H9 (cell line): ENCODE measurements at regions not wholly inside any gene's neighbourhood (a gene's known extent, or its start where the extent isn't known, plus 50 kb on each side); places are given as distances from the start of the nearest gene placed in this dataset.
"Not testable (repeated sequence)": the region's sequence is repeated elsewhere in the genome, so short reads cannot be mapped to it uniquely, and the experiment has no call there.

ENCODE experiments used
- DNase-seq: peaks from one replicate; pipeline ENCODE4 v3.0.0-alpha.2; 2017
- H2AFZ ChIP-seq: one replicate; pipeline ENCODE4 v1.6.1; 2013; ENCODE audit warnings: mild to moderate bottlenecking, low read length, control low read depth, moderate library complexity
- H2AK5ac ChIP-seq: 2 replicates; pipeline ENCODE4 v1.6.1; 2013; ENCODE audit warnings: low read length, control low read depth, mixed read lengths; ENCODE audit not compliant: insufficient read length
- H2BK120ac ChIP-seq: one replicate; pipeline ENCODE4 v1.6.1; 2013; ENCODE audit warnings: low read depth, mild to moderate bottlenecking, low read length, control low read depth, inconsistent platforms; ENCODE audit not compliant: poor library complexity, severe bottlenecking
- H2BK12ac ChIP-seq: 2 replicates; pipeline ENCODE4 v1.6.1; 2013; ENCODE audit warnings: low read length, control low read depth, mixed read lengths, low read depth; ENCODE audit not compliant: insufficient read length
- H2BK15ac ChIP-seq: 2 replicates; pipeline ENCODE4 v1.6.1; 2013; ENCODE audit warnings: low read depth, low read length, control low read depth
- H2BK20ac ChIP-seq: one replicate; pipeline ENCODE4 v1.6.1; 2013; ENCODE audit warnings: low read depth, mild to moderate bottlenecking, low read length, control low read depth, inconsistent platforms; ENCODE audit not compliant: poor library complexity, severe bottlenecking
- H2BK5ac ChIP-seq: 2 replicates; pipeline ENCODE4 v1.6.1; 2013; ENCODE audit warnings: low read length, control low read depth, mixed read lengths; ENCODE audit not compliant: insufficient read length
- H3K14ac ChIP-seq: 2 replicates; pipeline ENCODE4 v1.6.1; 2013; ENCODE audit warnings: low read length, control low read depth; ENCODE audit not compliant: insufficient read depth
- H3K18ac ChIP-seq: 2 replicates; pipeline ENCODE4 v1.6.1; 2013; ENCODE audit warnings: low read depth, mild to moderate bottlenecking, mixed read lengths, low read length, control low read depth; ENCODE audit not compliant: insufficient read length
- H3K23ac ChIP-seq: 2 replicates; pipeline ENCODE4 v1.6.1; 2013; ENCODE audit warnings: low read length, control low read depth, mixed read lengths, low read depth; ENCODE audit not compliant: insufficient read length
- H3K23me2 ChIP-seq: 2 replicates; pipeline ENCODE4 v1.6.1; 2013; ENCODE audit warnings: low read depth, mild to moderate bottlenecking, mixed read lengths, low read length, control low read depth; ENCODE audit not compliant: insufficient read length, poor library complexity, severe bottlenecking
- H3K27ac ChIP-seq: 2 replicates; pipeline ENCODE4 v1.5.1; 2013; ENCODE audit warnings: low read length, control low read depth, mixed read lengths, low read depth; ENCODE audit not compliant: insufficient read length
- H3K27me3 ChIP-seq: 2 replicates; pipeline ENCODE4 v1.6.1; 2013; ENCODE audit warnings: low read length, control low read depth, inconsistent platforms; ENCODE audit not compliant: insufficient read depth
- H3K4ac ChIP-seq: 2 replicates; pipeline ENCODE4 v1.6.1; 2013; ENCODE audit warnings: low read depth, mild to moderate bottlenecking, control low read depth, inconsistent platforms, low read length, moderate library complexity
- H3K4me1 ChIP-seq: 2 replicates; pipeline ENCODE4 v1.6.1; 2013; ENCODE audit warnings: low read length, control low read depth, inconsistent platforms; ENCODE audit not compliant: insufficient read depth
- H3K4me2 ChIP-seq: 2 replicates; pipeline ENCODE4 v1.6.1; 2013; ENCODE audit warnings: low read length, control low read depth, mixed read lengths; ENCODE audit not compliant: insufficient read length, insufficient read depth
- H3K56ac ChIP-seq: 2 replicates; pipeline ENCODE4 v1.6.1; 2013; ENCODE audit warnings: low read depth, mild to moderate bottlenecking, mixed read lengths, low read length, control low read depth; ENCODE audit not compliant: insufficient read length
- H3K79me1 ChIP-seq: 2 replicates; pipeline ENCODE4 v1.6.1; 2013; ENCODE audit warnings: low read depth, mild to moderate bottlenecking, moderate library complexity, low read length, control low read depth, inconsistent platforms; ENCODE audit not compliant: insufficient read depth, poor library complexity, severe bottlenecking
- H3K79me2 ChIP-seq: 2 replicates; pipeline ENCODE4 v1.6.1; 2013; ENCODE audit warnings: low read length, control low read depth, inconsistent platforms; ENCODE audit not compliant: insufficient read depth
- H3K9ac ChIP-seq: 2 replicates; pipeline ENCODE4 v1.6.1; 2013; ENCODE audit warnings: low read length, control low read depth, mixed read lengths; ENCODE audit not compliant: insufficient read length; ENCODE audit errors: extremely low read depth
- H3K9me3 ChIP-seq: one replicate; pipeline ENCODE4 v1.6.1; 2013; ENCODE audit warnings: low read depth, low read length, inconsistent platforms; ENCODE audit not compliant: control insufficient read depth
- H3T11ph ChIP-seq: one replicate; pipeline ENCODE4 v1.6.1; 2013; ENCODE audit warnings: mild to moderate bottlenecking, low read length, control low read depth, inconsistent platforms
- H4K20me1 ChIP-seq: one replicate; pipeline ENCODE4 v1.6.1; 2013; ENCODE audit not compliant: control insufficient read depth, insufficient read length, insufficient read depth
- H4K5ac ChIP-seq: 2 replicates; pipeline ENCODE4 v1.6.1; 2013; ENCODE audit warnings: low read depth, mild to moderate bottlenecking, mixed read lengths, low read length, control low read depth; ENCODE audit not compliant: insufficient read length
- H4K8ac ChIP-seq: replicated peaks from 2 replicates; pipeline ENCODE4 v1.6.1; 2013; ENCODE audit warnings: low read length, control low read depth, mixed read lengths, low read depth; ENCODE audit not compliant: insufficient read length
- H4K91ac ChIP-seq: 2 replicates; pipeline ENCODE4 v1.6.1; 2013; ENCODE audit warnings: low read depth, mild to moderate bottlenecking, moderate library complexity, mixed read lengths, low read length, control low read depth; ENCODE audit not compliant: insufficient read length
- H3K27ac Mint-ChIP-seq, 3 experiments: 2 replicates in 2 of 3; 3 replicates in 1 of 3; pipeline ENCODE4 v1.8.0; 2020 to 2021; ENCODE audit warnings: mixed read lengths in 3 of 3, mild to moderate bottlenecking in 1 of 3, moderate library complexity in 1 of 3
- H3K27me3 Mint-ChIP-seq: 2 replicates; pipeline ENCODE4 v1.8.0; 2021; ENCODE audit warnings: low read depth, mild to moderate bottlenecking, moderate library complexity, mixed read lengths
- H3K36me3 Mint-ChIP-seq, 3 experiments: 2 replicates in 2 of 3; 3 replicates in 1 of 3; pipeline ENCODE4 v1.8.0; 2020 to 2021; ENCODE audit warnings: low read depth in 3 of 3, mixed read lengths in 3 of 3; ENCODE audit not compliant: insufficient read depth in 1 of 3
- H3K4me1 Mint-ChIP-seq, 2 experiments: 2 replicates each; pipeline ENCODE4 v1.8.0; 2020; ENCODE audit warnings: mixed read lengths in 2 of 2
- H3K4me3 Mint-ChIP-seq, 2 experiments: 2 replicates in 1 of 2; 3 replicates in 1 of 2; pipeline ENCODE4 v1.8.0; 2020 to 2021; ENCODE audit warnings: mild to moderate bottlenecking in 2 of 2, mixed read lengths in 2 of 2, moderate library complexity in 1 of 2
- H3K9me3 Mint-ChIP-seq, 2 experiments: 2 replicates in 1 of 2; 3 replicates in 1 of 2; pipeline ENCODE4 v1.8.0; 2020; ENCODE audit warnings: mild to moderate bottlenecking in 2 of 2, mixed read lengths in 2 of 2, moderate library complexity in 1 of 2
- WGBS: extraction: QIAGEN DNeasy Blood & Tissue Kit; methylation state at CpG from one replicate; pipeline ENCODE4 v1.1.7; 2013; ENCODE audit warnings: missing lambda C conversion rate, low lambda C conversion rate, mixed read lengths; ENCODE audit not compliant: insufficient read length; ENCODE audit errors: extremely low coverage; 5-methylcytosine and 5-hydroxymethylcytosine counted together
- TF ChIP-seq, protein P1 (sequence below): fragments of 200-600 bp; sonication (generic); conservative IDR thresholded peaks from 3 replicates; pipeline ENCODE4 v1.8.0; 2021; ENCODE audit warnings: antibody characterized with exemption, mild to moderate bottlenecking

DNA sequence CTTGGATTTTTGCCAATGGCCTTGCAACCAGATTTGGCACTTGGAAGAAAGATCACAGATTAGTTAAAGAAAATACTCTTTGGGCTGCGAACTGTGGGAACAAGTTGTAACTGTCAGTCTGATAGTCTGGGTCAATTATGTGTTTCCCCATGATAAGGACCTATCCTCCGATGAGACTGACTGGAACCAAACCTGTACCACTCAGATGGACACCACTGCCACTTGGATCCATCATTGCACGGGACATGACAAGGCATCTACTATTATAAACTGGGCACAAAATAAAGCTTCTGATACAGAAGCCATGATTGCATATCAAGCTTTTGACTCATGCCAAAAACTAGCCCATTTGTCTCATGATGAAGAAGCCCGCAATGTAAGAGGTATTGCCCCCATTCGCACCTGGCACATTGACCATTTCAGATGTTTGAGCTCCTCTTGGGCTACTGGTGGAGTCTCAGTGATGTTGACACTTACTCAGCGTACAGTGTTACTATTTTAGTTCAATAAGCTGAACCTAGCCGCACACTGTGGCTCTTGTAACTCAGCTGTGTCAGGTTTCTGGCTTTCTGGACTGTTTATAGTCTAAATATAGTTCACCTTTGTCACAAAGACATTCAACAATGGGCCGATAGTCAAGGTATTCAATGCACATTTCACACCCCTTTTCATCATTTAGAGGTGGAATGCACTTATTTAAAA, 179.8 kb upstream of the RBBP8 start:
- H2BK5ac ChIP-seq, result no peak overlapping the region

DNA sequence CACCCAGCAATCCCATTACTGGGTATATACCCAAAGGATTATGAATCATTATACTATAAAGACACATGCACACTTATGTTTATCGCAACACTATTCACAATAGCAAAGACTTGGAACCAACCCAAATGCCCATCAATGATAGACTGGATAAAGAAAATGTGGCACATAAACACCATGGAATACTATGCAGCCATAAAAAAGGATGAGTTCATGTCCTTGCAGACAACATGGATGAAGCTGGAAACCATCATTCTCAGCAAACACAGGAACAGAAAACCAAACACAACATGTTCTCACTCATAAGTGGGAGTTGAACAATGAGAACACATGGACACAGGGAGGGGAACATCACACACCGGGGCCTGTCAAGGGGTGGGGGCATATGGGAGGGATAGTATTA, 169.1 kb upstream of the RBBP8 start:
- not testable (repeated sequence) for H3K27ac ChIP-seq, H2BK120ac ChIP-seq, H3K14ac ChIP-seq, H2AFZ ChIP-seq, H4K8ac ChIP-seq, H3K23ac ChIP-seq, H3K4me2 ChIP-seq, H3K27me3 Mint-ChIP-seq, H3K9me3 ChIP-seq, H3K18ac ChIP-seq, H4K91ac ChIP-seq, H3K4ac ChIP-seq, H3K9me3 Mint-ChIP-seq, H3K36me3 Mint-ChIP-seq, H3K4me1 Mint-ChIP-seq, H4K20me1 ChIP-seq, H3K79me1 ChIP-seq, H3K4me1 ChIP-seq, H3K9ac ChIP-seq, H2AK5ac ChIP-seq, H2BK5ac ChIP-seq, H3K4me3 Mint-ChIP-seq, H4K5ac ChIP-seq, H2BK15ac ChIP-seq, H3K23me2 ChIP-seq, H3K56ac ChIP-seq, H3K27ac Mint-ChIP-seq, H2BK20ac ChIP-seq, H3T11ph ChIP-seq, H2BK12ac ChIP-seq, H3K27me3 ChIP-seq, H3K79me2 ChIP-seq, DNase-seq
- no CpG with 5 or more reads among the region's 2 CpGs for WGBS

More for the DNA sequence above, 179.8 kb upstream of the RBBP8 start:
- H2BK15ac ChIP-seq, result no peak overlapping the region
- no peaks in the 10 kb centered on the region for H3K23me2 ChIP-seq
- Mint-ChIP-seq H3K27ac (no peak overlapping the region), H3K4me3 (no peak overlapping the region), H3K4me1 (peaks cover 11 to 12% of the 10 kb centered on the region in 2 experiments), H3K27me3 (0 out of 2 replicates have a peak, but pooled peaks cover 4% of the 10 kb centered on the region), H3K9me3 (0 out of 5 replicates have a peak, but pooled peaks cover 0 to under 1% of the 10 kb centered on the region in 2 experiments), H3K36me3 (peaks cover 0 to 2% (median 0%) of the 10 kb centered on the region in 3 experiments; a peak in 2 of 7 replicates)
- H3K14ac ChIP-seq, result no peak overlapping the region
- no peak overlapping the region for H4K8ac ChIP-seq
- H3K23ac ChIP-seq, result no peak overlapping the region
- H4K91ac ChIP-seq, result no peak overlapping the region
- H2BK120ac ChIP-seq, result no peak overlapping the region
- no CpG with 5 or more reads among the region's 8 CpGs for WGBS
- H2AFZ ChIP-seq, result no peak overlapping the region
- no peaks in the 10 kb centered on the region for H3K27me3 ChIP-seq
- no peak overlapping the region for H3K4me2 ChIP-seq
- no peak overlapping the region for H2AK5ac ChIP-seq
- H4K20me1 ChIP-seq, result no peaks in the 10 kb centered on the region
- no peak overlapping the region for H2BK12ac ChIP-seq
- H3K27ac ChIP-seq, result no peak overlapping the region
- TF ChIP-seq, protein P1, sequence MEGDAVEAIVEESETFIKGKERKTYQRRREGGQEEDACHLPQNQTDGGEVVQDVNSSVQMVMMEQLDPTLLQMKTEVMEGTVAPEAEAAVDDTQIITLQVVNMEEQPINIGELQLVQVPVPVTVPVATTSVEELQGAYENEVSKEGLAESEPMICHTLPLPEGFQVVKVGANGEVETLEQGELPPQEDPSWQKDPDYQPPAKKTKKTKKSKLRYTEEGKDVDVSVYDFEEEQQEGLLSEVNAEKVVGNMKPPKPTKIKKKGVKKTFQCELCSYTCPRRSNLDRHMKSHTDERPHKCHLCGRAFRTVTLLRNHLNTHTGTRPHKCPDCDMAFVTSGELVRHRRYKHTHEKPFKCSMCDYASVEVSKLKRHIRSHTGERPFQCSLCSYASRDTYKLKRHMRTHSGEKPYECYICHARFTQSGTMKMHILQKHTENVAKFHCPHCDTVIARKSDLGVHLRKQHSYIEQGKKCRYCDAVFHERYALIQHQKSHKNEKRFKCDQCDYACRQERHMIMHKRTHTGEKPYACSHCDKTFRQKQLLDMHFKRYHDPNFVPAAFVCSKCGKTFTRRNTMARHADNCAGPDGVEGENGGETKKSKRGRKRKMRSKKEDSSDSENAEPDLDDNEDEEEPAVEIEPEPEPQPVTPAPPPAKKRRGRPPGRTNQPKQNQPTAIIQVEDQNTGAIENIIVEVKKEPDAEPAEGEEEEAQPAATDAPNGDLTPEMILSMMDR, result no peak
- H2BK20ac ChIP-seq, result no peak overlapping the region
- H3K79me1 ChIP-seq, result no peaks in the 10 kb centered on the region
- no peak for DNase-seq
- no peaks in the 10 kb centered on the region for H3K9me3 ChIP-seq
- H4K5ac ChIP-seq, result no peak overlapping the region
- H3K79me2 ChIP-seq, result no peaks in the 10 kb centered on the region
- no peak overlapping the region for H3K18ac ChIP-seq
- H3T11ph ChIP-seq, result no peak overlapping the region
- no peak overlapping the region for H3K56ac ChIP-seq
- no peak overlapping the region for H3K9ac ChIP-seq
- H3K4ac ChIP-seq, result no peak overlapping the region
- no peaks in the 10 kb centered on the region for H3K4me1 ChIP-seq
